ENCODE measurements at regions not wholly inside any gene's neighbourhood (a gene's known extent, or its start where the extent isn't known, plus 50 kb on each side); places are given as distances from the start of the nearest gene placed in this dataset.
"Not testable (repeated sequence)": the region's sequence is repeated elsewhere in the genome, so short reads cannot be mapped to it uniquely, and the experiment has no call there.

- DNase-seq (ENCODE audit: low spot score), result no peak
These were observed 115.2 kb downstream of the ZNF37A start for GRCh38 chr10:38209332-38209731.

DNA sequence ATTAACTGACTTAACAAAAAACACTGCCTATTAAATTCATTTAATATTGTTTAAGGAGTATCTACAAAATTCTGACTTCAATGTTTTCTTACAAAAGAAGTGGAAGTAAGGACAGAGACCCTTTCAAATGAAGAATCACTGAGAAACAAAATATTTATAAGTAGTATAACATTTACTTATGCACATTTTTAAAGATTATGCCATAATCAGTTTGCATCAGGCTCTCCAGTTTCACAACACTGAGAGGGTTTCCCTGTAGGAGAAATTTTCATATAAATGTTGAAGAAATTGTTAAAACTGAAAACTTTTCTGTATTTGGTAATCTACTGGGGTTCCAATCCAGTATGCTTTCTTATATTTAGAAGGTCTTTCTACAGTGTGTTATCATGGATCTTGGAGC is 115.6 kb downstream of the ZNF37A start:
- not testable (repeated sequence) for DNase-seq (ENCODE audit: low spot score)

DNA sequence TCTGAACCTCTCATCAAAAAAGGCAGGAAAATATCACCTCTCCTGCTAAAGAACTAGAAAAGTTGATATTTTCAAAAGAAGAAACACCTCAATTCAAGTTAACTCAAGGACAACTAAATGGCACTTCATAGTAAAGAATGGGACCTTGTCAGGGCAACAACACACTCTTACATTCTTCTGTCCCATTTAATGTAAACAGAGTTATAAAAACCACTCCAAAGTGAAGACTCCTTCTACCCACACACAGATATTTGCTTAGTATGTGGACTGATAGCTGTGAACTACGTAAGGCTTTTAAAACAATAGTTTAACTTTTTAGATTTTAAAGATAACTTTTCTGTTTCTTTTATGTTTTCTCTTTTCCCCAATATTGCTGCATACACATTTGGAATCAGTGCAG is 118.3 kb downstream of the ZNF37A start:
- no peak for DNase-seq (ENCODE audit: low spot score)

GRCh38 chr10:38226385-38226784 is 132.2 kb downstream of the ZNF37A start:
- DNase-seq (ENCODE audit: low spot score), result no peak

GRCh38 chr10:38228394-38228793 is 134.3 kb downstream of the ZNF37A start:
- DNase-seq (ENCODE audit: low spot score), result no peak

GRCh38 chr10:38238479-38238878 is 144.3 kb downstream of the ZNF37A start:
- DNase-seq (ENCODE audit: low spot score), result not testable (repeated sequence)

DNA sequence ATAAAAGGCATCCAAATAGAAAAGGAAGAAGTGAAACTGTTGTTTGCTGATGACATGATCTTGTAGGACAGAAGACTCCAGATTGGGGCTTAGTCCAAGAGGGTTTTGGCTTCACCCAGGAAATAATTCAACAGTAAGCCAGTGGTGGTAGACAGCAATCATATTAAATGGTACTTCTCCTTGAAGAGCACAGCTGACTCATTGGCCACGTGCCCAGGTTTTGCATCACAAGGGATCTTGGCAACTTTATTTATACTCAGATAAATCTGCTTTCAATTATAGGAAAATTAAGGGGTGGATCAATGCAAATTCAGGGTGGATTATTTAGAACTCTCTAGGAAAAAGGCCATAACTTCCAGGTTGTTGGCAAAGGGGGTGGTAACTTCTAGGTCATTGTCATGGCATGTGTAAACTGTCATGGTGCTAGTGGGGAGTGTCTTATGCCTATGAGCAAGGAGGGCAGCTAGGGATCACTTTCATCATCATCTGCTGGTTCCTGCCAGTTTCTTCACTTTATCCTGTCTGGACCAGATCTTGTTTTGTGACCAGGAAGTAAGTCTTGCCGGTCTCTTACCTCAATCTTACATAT is 148.0 kb downstream of the ZNF37A start:
- DNase-seq (ENCODE audit: low spot score), result not testable (repeated sequence)

- DNase-seq (ENCODE audit: low spot score), result not testable (repeated sequence)
These were observed 154.0 kb downstream of the ZNF37A start for GRCh38 chr10:38248113-38248512.

- not testable (repeated sequence) for DNase-seq (ENCODE audit: low spot score)
These were observed 158.4 kb downstream of the ZNF37A start for GRCh38 chr10:38252551-38252950.

GRCh38 chr10:38267555-38267954 is 173.4 kb downstream of the ZNF37A start:
- DNase-seq (ENCODE audit: low spot score), result not testable (repeated sequence)

DNA sequence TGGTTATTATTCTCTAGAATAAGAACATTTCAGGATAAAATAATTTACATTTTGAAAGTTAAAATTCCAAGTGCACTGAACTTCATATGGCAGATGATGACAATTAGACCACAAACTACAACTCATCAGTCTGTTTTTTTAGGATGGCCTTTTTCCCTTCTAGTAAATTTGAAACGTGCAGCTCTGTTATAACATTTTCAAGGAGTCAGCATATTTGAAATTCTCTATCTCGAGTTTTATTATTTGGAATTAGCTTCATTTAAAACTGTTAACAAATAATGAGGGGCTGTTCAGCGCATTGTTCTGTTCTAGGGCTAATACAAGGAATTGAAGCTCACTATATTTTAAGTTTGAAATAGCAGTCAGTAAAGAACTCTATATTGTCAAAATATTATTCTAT is 176.9 kb downstream of the ZNF37A start:
- not testable (repeated sequence) for DNase-seq (ENCODE audit: low spot score)

DNA sequence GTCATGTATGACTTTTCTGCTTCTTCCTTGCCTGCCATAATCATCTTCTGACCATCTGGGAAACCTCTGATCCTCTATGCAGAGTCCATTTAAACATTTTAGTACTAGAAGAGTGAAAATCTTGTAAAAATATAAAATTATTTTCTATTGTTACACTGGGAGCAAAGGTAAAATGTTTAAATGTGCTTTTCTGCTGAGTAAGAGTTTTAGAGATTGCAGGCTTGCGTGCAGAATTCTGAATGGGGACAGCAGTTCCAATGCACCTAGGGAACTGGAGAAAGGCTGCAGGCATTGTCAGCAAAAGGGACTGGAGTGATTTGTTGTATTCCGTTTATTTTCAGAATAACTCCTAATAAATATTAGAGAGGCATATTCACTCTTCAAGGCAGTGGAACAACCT is 180.7 kb downstream of the ZNF37A start:
- DNase-seq (ENCODE audit: low spot score), result not testable (repeated sequence)

GRCh38 chr10:38292560-38292959 is 198.4 kb downstream of the ZNF37A start:
- not testable (repeated sequence) for DNase-seq (ENCODE audit: low spot score)

GRCh38 chr10:38310111-38310510 is 216.0 kb downstream of the ZNF37A start:
- DNase-seq (ENCODE audit: low spot score), result not testable (repeated sequence)

- DNase-seq (ENCODE audit: low spot score), result not testable (repeated sequence)
These were observed 221.1 kb downstream of the ZNF37A start for GRCh38 chr10:38315090-38315805.

DNA sequence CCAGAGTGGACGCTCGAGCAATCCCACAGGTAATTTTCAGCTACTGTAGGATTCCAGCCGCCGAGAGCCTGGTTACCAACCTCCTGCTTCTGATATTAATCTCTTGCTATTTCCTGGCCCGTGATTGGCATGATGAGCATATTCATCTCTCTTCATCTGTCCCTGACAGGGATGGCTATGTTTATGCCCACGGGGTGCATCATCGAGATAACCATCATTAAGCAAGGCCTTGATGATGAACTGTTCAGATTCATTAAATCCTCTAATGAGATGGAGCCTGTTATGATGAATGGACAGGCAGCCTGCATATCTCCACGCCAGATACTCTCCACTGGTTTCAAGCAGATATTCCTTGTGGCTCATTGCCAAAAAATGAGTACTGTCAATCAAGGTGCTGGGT is 227.3 kb downstream of the ZNF37A start:
- not testable (repeated sequence) for DNase-seq (ENCODE audit: low spot score)

- DNase-seq (ENCODE audit: low spot score), result not testable (repeated sequence)
These were observed 236.2 kb downstream of the ZNF37A start for GRCh38 chr10:38330306-38330705.

- not testable (repeated sequence) for DNase-seq (ENCODE audit: low spot score)
These were observed 237.0 kb downstream of the ZNF37A start for GRCh38 chr10:38331106-38331505.

GRCh38 chr10:38333699-38334098 is 239.6 kb downstream of the ZNF37A start:
- not testable (repeated sequence) for DNase-seq (ENCODE audit: low spot score)

- not testable (repeated sequence) for DNase-seq (ENCODE audit: low spot score)
These were observed 256.5 kb downstream of the ZNF37A start for GRCh38 chr10:38350645-38351044.

- DNase-seq (ENCODE audit: low spot score), result not testable (repeated sequence)
These were observed 260.3 kb downstream of the ZNF37A start for GRCh38 chr10:38354410-38354809.

- peak; percentile 88 for DNase-seq (ENCODE audit: low spot score)
These were observed 261.9 kb downstream of the ZNF37A start for GRCh38 chr10:38355911-38356526.

- DNase-seq (ENCODE audit: low spot score), result peak; percentile 12
These were observed 262.4 kb downstream of the ZNF37A start for GRCh38 chr10:38356527-38356926.

Data from Ammon's horn (tissue), 1 donor.